SK-N-SH (cell line): ENCODE measurements at regions not wholly inside any gene's neighbourhood (a gene's known extent, or its start where the extent isn't known, plus 50 kb on each side); places are given as distances from the start of the nearest gene placed in this dataset.

Source experiments
- CTCF ChIA-PET: fragments of 300-600, 350-600 bp; formaldehyde crosslinking; extraction: SDS; loops from one replicate; lab custom pipeline; 2021; lab: Yijun Ruan, JAX
- POLR2A ChIA-PET: fragments of 350-600 bp; sonication (Branson Sonifier 250); formaldehyde crosslinking; extraction: SDS; loops from one replicate; lab custom pipeline; 2020; ENCODE audit warnings: antibody characterized with exemption, inconsistent platforms; lab: Yijun Ruan, JAX
- DNase-seq: peaks from one replicate; pipeline ENCODE4 v3.0.0; 2012
- H2AFZ ChIP-seq: fragments of 200-600 bp; sonication (generic); 2 replicates; pipeline ENCODE4 v1.8.1; 2016; ENCODE audit warnings: antibody characterized with exemption, mild to moderate bottlenecking, low read depth
- H3F3A ChIP-seq: fragments of 200-600 bp; sonication (generic); replicated peaks from 2 replicates; pipeline ENCODE3; 2016; ENCODE audit warnings: antibody characterized with exemption, mild to moderate bottlenecking; ENCODE audit not compliant: insufficient read depth
- H3K27ac ChIP-seq, 2 experiments: fragments of 200-500 bp in 1 of 2; fragments of 200-600 bp in 1 of 2; sonication (Bioruptor generic) in 1 of 2; sonication (generic), shearing (Covaris generic) in 1 of 2; 2 replicates each; pipeline versions ENCODE4 v1.5.1 to v1.6.1; 2014 to 2016; ENCODE audit warnings: low read depth in 2 of 2, inconsistent platforms in 1 of 2, low read length in 1 of 2, mild to moderate bottlenecking in 1 of 2, mixed read lengths in 1 of 2
- H3K27me3 ChIP-seq: fragments of 200-600 bp; sonication (generic), shearing (Covaris generic); 2 replicates; pipeline ENCODE4 v1.6.1; 2016; ENCODE audit warnings: mixed run types; ENCODE audit not compliant: insufficient read depth
- H3K36me3 ChIP-seq, 2 experiments: fragments of 200-500 bp in 1 of 2; fragments of 200-600 bp in 1 of 2; sonication (Bioruptor generic) in 1 of 2; sonication (generic) in 1 of 2; replicated peaks in 1 of 2; 2 replicates each; pipeline versions ENCODE3 to v1.5.1; 2014 to 2016; ENCODE audit warnings: low read length in 1 of 2, mild to moderate bottlenecking in 1 of 2; ENCODE audit not compliant: insufficient read depth in 2 of 2, control insufficient read depth in 1 of 2
- H3K4me1 ChIP-seq, 2 experiments: fragments of 200-500 bp in 1 of 2; fragments of 200-600 bp in 1 of 2; sonication (Bioruptor generic) in 1 of 2; sonication (generic), shearing (Covaris generic) in 1 of 2; 2 replicates each; pipeline versions ENCODE4 v1.5.1 to v1.6.1; 2014 to 2016; ENCODE audit warnings: low read depth in 1 of 2, low read length in 1 of 2, mixed run types in 1 of 2; ENCODE audit not compliant: insufficient read depth in 2 of 2, control insufficient read depth in 1 of 2
- H3K4me2 ChIP-seq: fragments of 200-600 bp; sonication (generic), shearing (Covaris generic); 2 replicates; pipeline ENCODE4 v1.6.1; 2017; ENCODE audit warnings: mixed run types
- H3K4me3 ChIP-seq, 2 experiments: fragments of 200-500 bp in 1 of 2; fragments of 200-600 bp in 1 of 2; sonication (Bioruptor generic) in 1 of 2; sonication (generic), shearing (Covaris generic) in 1 of 2; 2 replicates each; pipeline versions ENCODE4 v1.5.1 to v1.8.1; 2014 to 2016; ENCODE audit warnings: low read depth in 2 of 2, inconsistent platforms in 1 of 2, low read length in 1 of 2, mild to moderate bottlenecking in 1 of 2, mixed read lengths in 1 of 2, moderate library complexity in 1 of 2
- H3K79me2 ChIP-seq: fragments of 200-600 bp; sonication (generic); 2 replicates; pipeline ENCODE4 v1.8.1; 2017; ENCODE audit warnings: mild to moderate bottlenecking; ENCODE audit not compliant: insufficient read depth
- H3K9ac ChIP-seq: fragments of 200-600 bp; sonication (generic); 2 replicates; pipeline ENCODE4 v1.6.1; 2017; ENCODE audit warnings: mixed run types
- H3K9me2 ChIP-seq: fragments of 200-600 bp; sonication (generic); 2 replicates; pipeline ENCODE4 v1.6.1; 2017; ENCODE audit warnings: mixed run types
- H3K9me3 ChIP-seq: fragments of 200-600 bp; sonication (generic); 2 replicates; pipeline ENCODE4 v1.6.1; 2017; ENCODE audit warnings: mixed run types, mild to moderate bottlenecking, moderate library complexity
- H4K20me1 ChIP-seq: fragments of 200-600 bp; sonication (generic); 2 replicates; pipeline ENCODE4 v1.6.1; 2017; ENCODE audit warnings: mild to moderate bottlenecking, mixed run types; ENCODE audit not compliant: insufficient read depth
- CHD2 ChIP-seq: fragments of 150-350 bp; IDR thresholded peaks from 2 replicates; pipeline ENCODE4 v1.6.1; 2018; ENCODE audit warnings: low read length; ENCODE audit not compliant: partially characterized antibody
- CTCF ChIP-seq: fragments of 200-600 bp; sonication (generic); IDR thresholded peaks from 2 replicates; pipeline ENCODE4 v1.6.1; 2017; ENCODE audit warnings: antibody characterized with exemption, mild to moderate bottlenecking, moderate library complexity
- ELF1 ChIP-seq: IDR thresholded peaks from 2 replicates; pipeline ENCODE4 v1.4.0; 2012
- EZH2phosphoT487 ChIP-seq: fragments of 200-600 bp; sonication (generic); IDR thresholded peaks from 2 replicates; pipeline ENCODE4 v1.6.1; 2017; ENCODE audit warnings: low read depth, mixed run types, mild to moderate bottlenecking, antibody characterized with exemption, moderate library complexity, borderline replicate concordance
- FOSL2 ChIP-seq: IDR thresholded peaks from 2 replicates; pipeline ENCODE4 v1.4.0; 2012; ENCODE audit warnings: low read depth, mild to moderate bottlenecking, moderate library complexity, borderline replicate concordance
- FOXJ3 ChIP-seq: sonication (generic); formaldehyde crosslinking; IDR thresholded peaks from 2 replicates; pipeline ENCODE4 v1.5.1; 2020; ENCODE audit warnings: mild to moderate bottlenecking, missing genetic modification reagents
- GATA2 ChIP-seq: sonication (generic); formaldehyde crosslinking; IDR thresholded peaks from 2 replicates; pipeline ENCODE4 v1.5.0; 2020; ENCODE audit warnings: mild to moderate bottlenecking, missing genetic modification reagents
- MAX ChIP-seq: IDR thresholded peaks from 2 replicates; pipeline ENCODE4 v1.4.0; 2012; ENCODE audit warnings: low read depth
- MEF2A ChIP-seq: IDR thresholded peaks from 2 replicates; pipeline ENCODE4 v1.4.0; 2012; ENCODE audit warnings: low read depth, borderline replicate concordance
- POLR2AphosphoS5 ChIP-seq: IDR thresholded peaks from 2 replicates; pipeline ENCODE4 v1.6.1; 2012; ENCODE audit warnings: low read depth, low read length
- RFX5 ChIP-seq: IDR thresholded peaks from 2 replicates; pipeline ENCODE4 v1.6.1; 2012; ENCODE audit warnings: mild to moderate bottlenecking, improper control_type of control experiment, low read length
- RXRA ChIP-seq: IDR thresholded peaks from 2 replicates; pipeline ENCODE4 v1.4.0; 2012; ENCODE audit warnings: low read depth, mild to moderate bottlenecking, borderline replicate concordance
- TEAD4 ChIP-seq: IDR thresholded peaks from 2 replicates; pipeline ENCODE4 v1.4.0; 2012; ENCODE audit warnings: mild to moderate bottlenecking, borderline replicate concordance; ENCODE audit not compliant: insufficient read depth
- USF2 ChIP-seq: fragments of 150-350 bp; IDR thresholded peaks from 2 replicates; pipeline ENCODE4 v1.6.1; 2017; ENCODE audit warnings: antibody characterized with exemption, low read length, low read depth, borderline replicate concordance
- ZBTB33 ChIP-seq: IDR thresholded peaks from 2 replicates; pipeline ENCODE4 v1.4.0; 2012; ENCODE audit warnings: low read depth, borderline replicate concordance
- WGBS: methylation state at CpG from one replicate; pipeline ENCODE4 v1.1.6; 2017; ENCODE audit warnings: low lambda C conversion rate; 5-methylcytosine and 5-hydroxymethylcytosine counted together

GRCh38 chrX:1094566-1095333, 117.7 kb downstream of the CRLF2 start:
- TF ChIP-seq ZBTB33 (no peak), FOSL2 (no peak), CHD2 (no peak), MAX (no peak), ELF1 (no peak), EZH2phosphoT487 (no peak), POLR2AphosphoS5 (no peak), RXRA (no peak), RFX5 (no peak), TEAD4 (no peak), GATA2 (CRISPR knock-in tag) (no peak), FOXJ3 (CRISPR knock-in tag) (no peak), CTCF (no peak), MEF2A (no peak), USF2 (no peak)
- no peaks in the 10 kb centered on the region for H3F3A ChIP-seq
- no peak overlapping the region for H3K4me3 ChIP-seq
- H3K9me3 ChIP-seq, result no peaks in the 10 kb centered on the region
- no peak overlapping the region for H2AFZ ChIP-seq
- no peaks in the 10 kb centered on the region; the same call in 1 of the 2 replicates for H3K27me3 ChIP-seq
- H3K27ac ChIP-seq, result no peak overlapping the region
- ChIA-PET POLR2A (no interaction called here), CTCF (no interaction called here)
- no peak for DNase-seq
- no peaks in the 10 kb centered on the region for H3K36me3 ChIP-seq
- H3K9ac ChIP-seq, result no peak overlapping the region
- WGBS, result 25% methylated on average over 17 of the region's 17 CpGs
- H4K20me1 ChIP-seq, result no peaks in the 10 kb centered on the region
- H3K9me2 ChIP-seq, result no peaks in the 10 kb centered on the region
- no peaks in the 10 kb centered on the region for H3K79me2 ChIP-seq
- H3K4me1 ChIP-seq, result no peaks in the 10 kb centered on the region
- no peak overlapping the region for H3K4me2 ChIP-seq
